NOMO-1 treated with dmso at 0.1 percent for 144 hours (cell line): ENCODE measurements at regions not wholly inside any gene's neighbourhood (a gene's known extent, or its start where the extent isn't known, plus 50 kb on each side); places are given as distances from the start of the nearest gene placed in this dataset.

ENCODE experiments used
- DNase-seq: peaks from one replicate; lab custom pipeline; 2025; ENCODE audit not compliant: unreplicated experiment; lab: John Stamatoyannopoulos, UW

GRCh38 chr2:234135750-234136221 is 85.3 kb downstream of the SPP2 start:
- peak; percentile 0 for DNase-seq

GRCh38 chr2:234134496-234134895 is 84.0 kb downstream of the SPP2 start:
- no peak for DNase-seq

- no peak for DNase-seq
Observed at GRCh38 chr2:234133004-234133403, 82.5 kb downstream of the SPP2 start.

GRCh38 chr2:234130777-234131181 is 80.3 kb downstream of the SPP2 start:
- no peak for DNase-seq

- no peak for DNase-seq
Observed at GRCh38 chr2:234128606-234129005, 78.1 kb downstream of the SPP2 start.
